GM12892 (cell line): ENCODE measurements at regions not wholly inside any gene's neighbourhood (a gene's known extent, or its start where the extent isn't known, plus 50 kb on each side); places are given as distances from the start of the nearest gene placed in this dataset.

ENCODE experiments used
- POLR2A ChIP-seq: IDR thresholded peaks from 2 replicates; pipeline ENCODE4 v1.6.1; 2011; ENCODE audit warnings: low read depth, low read length, control low read depth
- TAF1 ChIP-seq: IDR thresholded peaks from 2 replicates; pipeline ENCODE4 v1.6.1; 2011; ENCODE audit warnings: low read depth, mild to moderate bottlenecking, control low read depth, low read length, borderline replicate concordance

- TF ChIP-seq TAF1: no peak
- TF ChIP-seq POLR2A: no peak
These were observed 343.7 kb upstream of the KLF3 start for GRCh38 chr4:38320343-38320695.
